Tibial nerve (tissue), 4 donors: ENCODE measurements at regions not wholly inside any gene's neighbourhood (a gene's known extent, or its start where the extent isn't known, plus 50 kb on each side); places are given as distances from the start of the nearest gene placed in this dataset.

ENCODE experiments used
- DNase-seq, 2 donors: peaks; one replicate each; pipeline ENCODE4 v3.0.0-alpha.2; 2019; ENCODE audit warnings: low spot score in 2 of 2
- H3K27ac ChIP-seq, 4 donors: fragments of 200-600 bp; sonication (generic) in 3 of 4; one replicate each; pipeline ENCODE4 v1.5.1; 2017 to 2019; ENCODE audit warnings: mild to moderate bottlenecking in 1 of 4
- H3K27me3 ChIP-seq, 2 donors: fragments of 200-600 bp; sonication (generic) in 1 of 2; one replicate each; pipeline versions ENCODE4 v1.5.1 to v1.6.0; 2017 to 2019
- H3K36me3 ChIP-seq, 3 donors: fragments of 200-600 bp; sonication (generic); one replicate each; pipeline ENCODE4 v1.5.1; 2018 to 2019
- H3K4me1 ChIP-seq, 4 donors: fragments of 200-600 bp; sonication (generic) in 3 of 4; one replicate each; pipeline ENCODE4 v1.5.1; 2017 to 2019
- H3K4me3 ChIP-seq, 4 donors: fragments of 200-600 bp; sonication (generic) in 3 of 4; one replicate each; pipeline ENCODE4 v1.5.1; 2017 to 2019; ENCODE audit warnings: mild to moderate bottlenecking in 1 of 4, moderate library complexity in 1 of 4
- H3K9me3 ChIP-seq, 4 donors: fragments of 200-600 bp; sonication (generic) in 3 of 4; one replicate each; pipeline ENCODE4 v1.5.1; 2017 to 2019
- CTCF ChIP-seq, 5 experiments: fragments of 200-600 bp in 3 of 5; fragments of 450-650 bp in 2 of 5; sonication (generic) in 3 of 5; IDR thresholded peaks; one replicate each; pipeline ENCODE4 v1.5.1; 2016 to 2019; ENCODE audit warnings: antibody characterized with exemption in 5 of 5, mild to moderate bottlenecking in 3 of 5, moderate library complexity in 2 of 5
- EP300 ChIP-seq, 2 donors: sonication (generic); formaldehyde crosslinking; IDR thresholded peaks; one replicate each; pipeline ENCODE4 v1.6.1; 2017; ENCODE audit warnings: antibody characterized with exemption in 2 of 2, mild to moderate bottlenecking in 1 of 2
- POLR2A ChIP-seq, 2 donors: fragments of 450-650 bp; IDR thresholded peaks; one replicate each; pipeline ENCODE4 v1.6.1; 2017; ENCODE audit warnings: antibody characterized with exemption in 2 of 2, mild to moderate bottlenecking in 2 of 2, moderate library complexity in 2 of 2
- WGBS, 2 donors: methylation state at CpG; one replicate each; pipeline ENCODE4 v1.1.5; 2018; 5-methylcytosine and 5-hydroxymethylcytosine counted together

GRCh38 chr7:115356139-115356746, 434.3 kb downstream of the MDFIC start:
- no peaks in the 10 kb centered on the region for H3K9me3 ChIP-seq
- H3K4me3 ChIP-seq, result no peak overlapping the region
- TF ChIP-seq CTCF (IDR thresholded peaks at IDR 0.05), result peak in 2 of 5 experiments; percentile 30 to 32
- TF ChIP-seq POLR2A (IDR thresholded peaks at IDR 0.05), result no peak
- TF ChIP-seq EP300 (IDR thresholded peaks at IDR 0.05), result no peak
- WGBS, 2 donors, result 38 to 39% methylated on average over 2 of the region's 2 CpGs
- no peaks in the 10 kb centered on the region for H3K4me1 ChIP-seq
- DNase-seq, result peak in 1 of 2 donors; percentile 10
- no peaks in the 10 kb centered on the region for H3K27me3 ChIP-seq
- H3K36me3 ChIP-seq, result no peaks in the 10 kb centered on the region
- H3K27ac ChIP-seq, result no peak overlapping the region

DNA sequence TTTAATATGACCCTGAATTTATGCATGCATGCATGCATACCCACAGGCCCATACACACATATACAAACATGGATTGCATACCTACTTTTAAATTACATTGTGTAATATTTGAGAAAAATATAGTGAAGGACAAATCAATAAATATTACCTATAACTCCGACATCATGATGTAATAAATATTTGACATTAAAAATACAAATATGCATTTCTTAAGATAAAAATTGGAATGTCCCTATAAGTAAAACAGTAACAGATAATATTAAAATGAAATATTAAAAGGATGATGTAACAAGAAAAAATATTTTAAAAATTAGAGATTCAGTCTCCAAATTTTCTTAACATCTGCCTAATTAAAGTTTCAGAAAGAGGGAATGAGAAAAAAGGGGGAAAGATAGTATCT, 433.0 kb downstream of the MDFIC start:
- Histone ChIP-seq H3K36me3 (no peaks in the 10 kb centered on the region), H3K4me1 (no peaks in the 10 kb centered on the region), H3K4me3 (no peak overlapping the region), H3K9me3 (no peaks in the 10 kb centered on the region), H3K27ac (no peak overlapping the region), H3K27me3 (no peaks in the 10 kb centered on the region)
- WGBS, 2 donors, result 94 to 98% methylated on average over 1 of the region's 1 CpG
- no peak for DNase-seq
- TF ChIP-seq POLR2A (IDR thresholded peaks at IDR 0.05), result no peak
- no peak for TF ChIP-seq EP300 (IDR thresholded peaks at IDR 0.05)
- TF ChIP-seq CTCF (IDR thresholded peaks at IDR 0.05), result no peak

DNA sequence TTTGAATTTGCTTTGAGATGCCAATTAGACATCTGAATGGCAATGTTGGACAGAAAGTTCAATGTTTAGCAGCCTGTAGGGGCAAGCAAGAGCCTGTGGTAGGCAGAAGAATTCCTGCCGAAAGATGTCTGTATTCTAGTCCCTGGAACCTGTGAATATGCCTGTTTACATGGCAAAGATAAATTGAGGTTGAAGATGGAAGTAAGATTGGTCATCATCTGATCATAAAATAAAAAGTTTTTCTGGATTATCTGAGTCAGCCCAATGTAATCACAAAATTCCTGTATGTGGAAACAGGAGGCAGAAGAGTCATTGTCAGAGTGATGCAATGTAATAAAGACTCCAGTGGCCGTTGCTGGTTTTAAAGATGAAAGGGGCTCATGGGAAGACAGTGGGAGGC, 430.5 kb downstream of the MDFIC start:
- WGBS, 2 donors, result 59 to 64% methylated on average over 2 of the region's 2 CpGs
- no peaks in the 10 kb centered on the region for H3K9me3 ChIP-seq
- DNase-seq, result no peak
- no peak overlapping the region for H3K4me3 ChIP-seq
- no peaks in the 10 kb centered on the region for H3K27me3 ChIP-seq
- TF ChIP-seq CTCF (IDR thresholded peaks at IDR 0.05), result no peak
- no peak for TF ChIP-seq POLR2A (IDR thresholded peaks at IDR 0.05)
- no peak for TF ChIP-seq EP300 (IDR thresholded peaks at IDR 0.05)
- H3K27ac ChIP-seq, result no peak overlapping the region
- no peaks in the 10 kb centered on the region for H3K4me1 ChIP-seq
- H3K36me3 ChIP-seq, result no peaks in the 10 kb centered on the region

DNA sequence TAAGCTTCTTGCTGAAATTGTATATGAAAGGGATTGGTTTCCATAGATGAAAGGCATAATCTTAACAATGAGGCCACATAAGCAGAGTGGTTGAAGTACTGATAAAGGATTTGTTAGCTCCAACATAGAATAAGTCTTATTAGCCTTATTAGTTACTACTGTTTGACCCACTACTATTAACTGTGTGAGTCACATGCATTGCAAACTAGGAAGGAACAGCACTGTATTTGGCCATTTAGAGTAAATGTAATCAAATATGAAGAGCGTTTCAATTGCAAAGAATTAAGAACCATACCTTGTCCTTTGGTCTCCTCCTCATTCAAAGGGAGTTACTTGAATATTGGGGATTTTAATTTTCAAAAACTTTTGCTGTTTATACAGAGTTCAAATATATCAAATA, 428.9 kb downstream of the MDFIC start:
- H3K27ac ChIP-seq, result no peak overlapping the region
- H3K27me3 ChIP-seq, result no peaks in the 10 kb centered on the region
- DNase-seq, result no peak
- no peak for TF ChIP-seq CTCF (IDR thresholded peaks at IDR 0.05)
- no peak for TF ChIP-seq EP300 (IDR thresholded peaks at IDR 0.05)
- no peak for TF ChIP-seq POLR2A (IDR thresholded peaks at IDR 0.05)
- 88 to 100% methylated on average over 1 of the region's 1 CpG for WGBS, 2 donors
- no peaks in the 10 kb centered on the region for H3K9me3 ChIP-seq
- H3K4me3 ChIP-seq, result no peak overlapping the region
- H3K4me1 ChIP-seq, result no peaks in the 10 kb centered on the region
- H3K36me3 ChIP-seq, result no peaks in the 10 kb centered on the region

- DNase-seq, result no peak
- TF ChIP-seq CTCF (IDR thresholded peaks at IDR 0.05) (no peak), EP300 (IDR thresholded peaks at IDR 0.05) (no peak), POLR2A (IDR thresholded peaks at IDR 0.05) (no peak)
- no peaks in the 10 kb centered on the region for H3K36me3 ChIP-seq
- no peak overlapping the region for H3K27ac ChIP-seq
- no peaks in the 10 kb centered on the region for H3K27me3 ChIP-seq
- H3K9me3 ChIP-seq, result no peaks in the 10 kb centered on the region
- no peak overlapping the region for H3K4me3 ChIP-seq
- 96 to 97% methylated on average over 1 of the region's 1 CpG for WGBS, 2 donors
- no peaks in the 10 kb centered on the region for H3K4me1 ChIP-seq
Measured at GRCh38 chr7:115349635-115350034, 427.7 kb downstream of the MDFIC start.
